ENCODE measurements at regions not wholly inside any gene's neighbourhood (a gene's known extent, or its start where the extent isn't known, plus 50 kb on each side); places are given as distances from the start of the nearest gene placed in this dataset.

- no peak for DNase-seq (ENCODE audit: low spot score)
Measured at GRCh38 chr3:81045976-81046375, 715.5 kb downstream of the GBE1 start.

GRCh38 chr3:81045246-81045645 lies 716.2 kb downstream of the GBE1 start:
- no peak for DNase-seq (ENCODE audit: low spot score)

GRCh38 chr3:81043660-81044199 lies 717.7 kb downstream of the GBE1 start:
- no peak for DNase-seq (ENCODE audit: low spot score)

GRCh38 chr3:81043009-81043408 lies 718.4 kb downstream of the GBE1 start:
- no peak for DNase-seq (ENCODE audit: low spot score)

- DNase-seq (ENCODE audit: low spot score): no peak
Measured at GRCh38 chr3:81041331-81041730, 720.1 kb downstream of the GBE1 start.

GRCh38 chr3:81040107-81040506 lies 721.3 kb downstream of the GBE1 start:
- no peak for DNase-seq (ENCODE audit: low spot score)

GRCh38 chr3:81033684-81034083 lies 727.8 kb downstream of the GBE1 start:
- DNase-seq (ENCODE audit: low spot score): no peak

- DNase-seq (ENCODE audit: low spot score): no peak
Measured at GRCh38 chr3:81033185-81033584, 728.3 kb downstream of the GBE1 start.

GRCh38 chr3:81029861-81030260 lies 731.6 kb downstream of the GBE1 start:
- no peak for DNase-seq (ENCODE audit: low spot score)

- no peak for DNase-seq (ENCODE audit: low spot score)
Measured at GRCh38 chr3:81027344-81027743, 734.1 kb downstream of the GBE1 start.

- no peak for DNase-seq (ENCODE audit: low spot score)
Measured at GRCh38 chr3:81024560-81024959, 736.9 kb downstream of the GBE1 start.

GRCh38 chr3:81022339-81022738 lies 739.1 kb downstream of the GBE1 start:
- no peak for DNase-seq (ENCODE audit: low spot score)

- no peak for DNase-seq (ENCODE audit: low spot score)
Measured at GRCh38 chr3:81013360-81013759, 748.1 kb downstream of the GBE1 start.

- no peak for DNase-seq (ENCODE audit: low spot score)
Measured at GRCh38 chr3:81005992-81006391, 755.5 kb downstream of the GBE1 start.

- DNase-seq (ENCODE audit: low spot score): no peak
Measured at GRCh38 chr3:81003817-81004216, 757.6 kb downstream of the GBE1 start.

GRCh38 chr3:81003008-81003645 lies 758.3 kb downstream of the GBE1 start:
- no peak for DNase-seq (ENCODE audit: low spot score)

GRCh38 chr3:80999481-80999880 lies 762.0 kb downstream of the GBE1 start:
- DNase-seq (ENCODE audit: low spot score): no peak

- no peak for DNase-seq (ENCODE audit: low spot score)
Measured at GRCh38 chr3:80998022-80998421, 763.4 kb downstream of the GBE1 start.

GRCh38 chr3:80997622-80998021 lies 763.8 kb downstream of the GBE1 start:
- DNase-seq (ENCODE audit: low spot score): no peak

GRCh38 chr3:80994767-80995166 lies 766.7 kb downstream of the GBE1 start:
- DNase-seq (ENCODE audit: low spot score): no peak

- DNase-seq (ENCODE audit: low spot score): no peak
Measured at GRCh38 chr3:80994085-80994665, 767.3 kb downstream of the GBE1 start.

- no peak for DNase-seq (ENCODE audit: low spot score)
Measured at GRCh38 chr3:80993241-80993945, 768.1 kb downstream of the GBE1 start.

- DNase-seq (ENCODE audit: low spot score): no peak
Measured at GRCh38 chr3:80983753-80984152, 777.7 kb downstream of the GBE1 start.

Measured in putamen (tissue), 1 donor.